GM12875 (cell line): ENCODE measurements at regions not wholly inside any gene's neighbourhood (a gene's known extent, or its start where the extent isn't known, plus 50 kb on each side); places are given as distances from the start of the nearest gene placed in this dataset.
"Not testable (repeated sequence)": the region's sequence is repeated elsewhere in the genome, so short reads cannot be mapped to it uniquely, and the experiment has no call there.

Experiments
- H3K4me3 ChIP-seq: one replicate; pipeline ENCODE4 v1.5.1; 2011; ENCODE audit warnings: low read depth, low read length, control low read depth
- TF ChIP-seq, protein P1 (sequence below): IDR thresholded peaks from 2 replicates; pipeline ENCODE4 v1.5.1; 2011; ENCODE audit warnings: low read depth, mild to moderate bottlenecking, control low read depth, inconsistent platforms, low read length, moderate library complexity, borderline replicate concordance; ENCODE audit not compliant: insufficient read depth

DNA sequence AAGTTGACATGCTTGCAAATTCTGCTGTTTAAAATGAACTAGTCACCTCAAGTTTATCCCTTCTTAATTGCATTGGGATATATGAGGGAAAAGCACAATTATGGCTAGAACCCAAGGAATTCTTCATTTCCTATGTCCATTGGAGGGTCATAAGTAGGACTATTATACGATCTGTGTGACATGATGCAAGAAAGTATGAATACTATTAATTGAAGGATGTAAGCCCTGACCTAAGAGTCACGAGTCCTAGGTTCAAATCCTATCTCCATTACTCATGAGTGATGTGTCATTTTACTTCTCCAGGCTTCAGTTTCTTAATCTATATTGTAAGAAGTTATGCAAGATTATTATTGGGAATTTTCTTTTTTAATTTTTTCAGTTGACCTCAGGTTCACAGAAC lies 542.9 kb upstream of the GRIA3 start:
- TF ChIP-seq, protein P1, sequence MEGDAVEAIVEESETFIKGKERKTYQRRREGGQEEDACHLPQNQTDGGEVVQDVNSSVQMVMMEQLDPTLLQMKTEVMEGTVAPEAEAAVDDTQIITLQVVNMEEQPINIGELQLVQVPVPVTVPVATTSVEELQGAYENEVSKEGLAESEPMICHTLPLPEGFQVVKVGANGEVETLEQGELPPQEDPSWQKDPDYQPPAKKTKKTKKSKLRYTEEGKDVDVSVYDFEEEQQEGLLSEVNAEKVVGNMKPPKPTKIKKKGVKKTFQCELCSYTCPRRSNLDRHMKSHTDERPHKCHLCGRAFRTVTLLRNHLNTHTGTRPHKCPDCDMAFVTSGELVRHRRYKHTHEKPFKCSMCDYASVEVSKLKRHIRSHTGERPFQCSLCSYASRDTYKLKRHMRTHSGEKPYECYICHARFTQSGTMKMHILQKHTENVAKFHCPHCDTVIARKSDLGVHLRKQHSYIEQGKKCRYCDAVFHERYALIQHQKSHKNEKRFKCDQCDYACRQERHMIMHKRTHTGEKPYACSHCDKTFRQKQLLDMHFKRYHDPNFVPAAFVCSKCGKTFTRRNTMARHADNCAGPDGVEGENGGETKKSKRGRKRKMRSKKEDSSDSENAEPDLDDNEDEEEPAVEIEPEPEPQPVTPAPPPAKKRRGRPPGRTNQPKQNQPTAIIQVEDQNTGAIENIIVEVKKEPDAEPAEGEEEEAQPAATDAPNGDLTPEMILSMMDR: no peak
- no peak overlapping the region for H3K4me3 ChIP-seq

DNA sequence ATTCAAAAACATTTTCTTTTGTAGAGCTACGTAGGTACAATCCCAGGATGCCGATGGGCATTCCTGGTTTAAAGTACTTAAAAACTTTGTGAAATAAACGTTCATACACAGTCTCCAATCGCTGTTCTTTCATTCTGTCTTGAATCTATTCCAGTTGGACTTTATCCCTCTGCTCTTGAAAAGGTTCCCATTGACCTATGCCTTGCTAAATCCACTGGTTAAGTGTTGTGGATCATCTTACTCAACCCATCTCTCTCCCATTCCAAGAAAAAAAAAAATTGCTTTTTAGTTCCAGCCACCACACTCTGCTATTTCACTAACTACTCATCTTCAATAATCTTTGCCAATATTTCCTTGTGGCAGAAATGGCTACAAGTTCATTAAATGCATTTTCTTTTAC lies 542.3 kb upstream of the GRIA3 start:
- no peak overlapping the region for H3K4me3 ChIP-seq
- TF ChIP-seq, protein P1: no peak

DNA sequence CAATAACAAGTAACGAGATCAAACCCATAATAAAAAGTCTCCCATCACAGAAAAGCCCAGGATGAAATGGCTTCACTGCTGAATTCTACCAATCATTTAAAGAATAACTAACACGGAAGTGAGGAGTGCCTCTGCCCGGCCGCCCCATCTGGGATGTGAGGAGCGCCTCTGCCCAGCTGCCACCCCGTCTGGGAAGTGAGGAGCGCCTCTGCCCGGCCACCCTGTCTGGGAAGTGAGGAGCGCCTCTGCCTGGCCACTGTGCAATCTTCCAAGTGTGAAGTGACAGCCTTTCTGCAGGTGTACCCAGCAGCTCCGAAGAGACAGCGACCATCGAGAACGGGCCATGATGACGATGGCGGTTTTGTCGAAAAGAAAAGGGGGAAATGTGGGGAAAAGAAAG lies 528.8 kb upstream of the GRIA3 start:
- H3K4me3 ChIP-seq: not testable (repeated sequence)

DNA sequence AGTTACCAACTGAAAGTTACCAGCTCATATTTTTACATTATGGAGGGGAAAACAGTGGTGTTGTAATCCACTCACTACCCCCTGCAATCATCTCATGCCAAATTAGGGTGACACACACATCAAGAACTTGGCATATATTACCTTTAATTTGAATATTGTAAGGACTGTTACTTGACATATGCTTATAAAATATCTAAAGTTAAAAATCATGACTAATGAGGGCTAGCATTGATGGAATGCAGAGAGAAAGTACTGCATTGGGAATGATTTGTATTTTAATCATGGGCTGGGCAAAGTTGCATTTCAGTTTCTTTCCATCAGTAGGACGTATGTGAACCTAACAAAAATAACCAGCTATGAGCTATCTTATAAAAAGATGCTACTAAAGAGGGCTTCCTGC lies 517.5 kb upstream of the GRIA3 start:
- H3K4me3 ChIP-seq: no peak overlapping the region
- TF ChIP-seq, protein P1: no peak

DNA sequence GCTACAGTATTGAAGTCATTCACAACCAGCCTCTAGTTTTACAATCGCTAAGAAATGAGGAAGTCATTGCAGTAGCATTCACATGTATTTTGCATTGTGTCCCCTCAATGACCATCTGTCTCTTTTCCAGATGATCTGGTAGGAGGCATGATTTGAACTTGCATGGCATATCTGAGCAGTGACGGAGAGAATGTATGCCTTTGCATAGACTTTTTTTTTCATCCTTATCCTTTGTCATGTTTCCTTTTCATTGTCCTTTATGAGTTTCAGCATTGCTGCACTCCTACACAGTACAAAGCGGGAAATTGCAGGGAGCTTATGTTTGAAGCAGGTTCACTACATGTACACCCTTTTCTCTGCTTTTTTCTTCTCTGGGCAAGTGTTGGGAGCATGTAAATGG lies 516.4 kb upstream of the GRIA3 start:
- TF ChIP-seq, protein P1: no peak
- no peak overlapping the region for H3K4me3 ChIP-seq

DNA sequence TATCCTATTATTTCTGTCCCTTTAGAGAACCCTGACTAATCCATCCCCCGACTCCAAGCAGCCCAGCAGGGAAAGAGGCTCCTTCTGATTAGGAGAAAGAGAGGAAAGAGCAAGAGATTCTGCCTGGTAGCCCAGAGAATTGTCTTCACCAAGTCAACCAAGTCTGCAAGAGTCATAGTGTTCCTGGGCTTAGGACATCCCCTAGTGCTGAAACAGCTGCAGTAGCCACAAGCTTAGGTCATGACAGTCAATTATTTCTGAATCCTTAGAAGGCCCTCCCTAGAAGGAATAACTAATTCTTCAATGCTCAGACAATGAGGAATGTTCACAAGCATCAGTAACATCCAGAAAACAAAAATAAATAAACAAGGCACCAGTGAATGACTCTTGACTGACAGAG lies 480.3 kb upstream of the GRIA3 start:
- TF ChIP-seq, protein P1: no peak

DNA sequence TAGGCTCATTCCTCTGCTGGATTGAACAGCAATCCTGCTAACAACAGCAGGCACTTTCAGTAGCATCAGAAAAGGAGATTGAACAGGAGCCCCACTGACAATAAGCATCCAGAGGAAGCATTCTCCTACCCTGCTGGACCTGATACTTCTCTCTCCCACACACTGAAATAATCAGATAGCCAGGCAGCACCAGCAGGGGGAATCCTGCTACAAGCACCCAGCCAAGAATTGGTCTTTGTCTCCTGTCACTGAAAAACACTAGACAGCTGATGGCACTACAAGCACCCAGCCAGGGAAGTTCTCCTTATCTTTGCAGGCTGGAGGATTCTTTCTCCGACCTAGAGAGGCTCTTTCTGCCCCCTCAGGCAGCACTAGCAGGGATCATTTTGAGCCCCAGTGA lies 444.3 kb upstream of the GRIA3 start:
- H3K4me3 ChIP-seq: no peak overlapping the region
- TF ChIP-seq, protein P1: no peak

More for the DNA sequence above, 480.3 kb upstream of the GRIA3 start:
- no peak overlapping the region for H3K4me3 ChIP-seq

DNA sequence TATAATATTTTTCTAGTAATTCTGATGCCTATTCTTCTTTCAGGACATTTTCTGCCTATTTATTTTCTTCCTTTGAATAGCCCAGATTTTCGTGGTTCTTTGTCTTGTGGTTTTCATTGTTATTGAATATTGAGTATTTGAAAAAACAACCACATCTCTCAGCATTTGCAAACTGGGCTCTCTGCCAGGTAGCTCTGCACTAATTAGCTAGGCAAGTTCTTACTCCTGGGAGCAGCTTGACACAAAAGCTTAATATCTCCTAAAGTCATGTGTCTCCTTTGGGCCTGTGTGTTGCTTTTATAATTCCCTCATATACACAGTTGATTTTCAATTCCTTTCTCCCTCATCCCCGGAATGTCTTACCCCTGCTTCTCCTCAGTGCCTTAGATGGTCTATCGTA lies 413.5 kb upstream of the GRIA3 start:
- TF ChIP-seq, protein P1: no peak
- no peak overlapping the region for H3K4me3 ChIP-seq
